ENCODE measurements at regions not wholly inside any gene's neighbourhood (a gene's known extent, or its start where the extent isn't known, plus 50 kb on each side); places are given as distances from the start of the nearest gene placed in this dataset.
"Not testable (repeated sequence)": the region's sequence is repeated elsewhere in the genome, so short reads cannot be mapped to it uniquely, and the experiment has no call there.

DNA sequence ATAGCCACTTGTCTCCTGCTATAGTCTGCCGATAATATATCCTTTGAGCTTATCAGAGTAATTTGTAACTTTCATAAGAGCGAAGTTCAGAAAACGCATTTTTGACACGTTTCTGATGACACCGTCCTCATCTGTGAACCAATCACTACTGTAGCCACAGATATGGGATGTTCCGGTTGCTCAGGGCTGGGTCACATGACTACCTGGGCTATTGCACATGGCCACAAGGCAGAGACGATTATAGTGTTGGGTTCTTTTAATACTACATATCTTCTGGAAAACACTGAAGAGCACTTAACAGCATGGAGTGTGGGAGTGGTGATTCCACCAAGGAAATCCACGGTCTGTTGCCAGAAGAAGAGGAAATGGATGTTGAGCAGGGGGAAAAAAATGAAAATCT lies 115.0 kb upstream of the ADRA1B start:
- no peaks in the 10 kb centered on the region for H3K4me1 ChIP-seq (ENCODE audit: insufficient read depth, poor library complexity, severe bottlenecking)
- ATAC-seq (ENCODE audit: low read depth), result no peak

DNA sequence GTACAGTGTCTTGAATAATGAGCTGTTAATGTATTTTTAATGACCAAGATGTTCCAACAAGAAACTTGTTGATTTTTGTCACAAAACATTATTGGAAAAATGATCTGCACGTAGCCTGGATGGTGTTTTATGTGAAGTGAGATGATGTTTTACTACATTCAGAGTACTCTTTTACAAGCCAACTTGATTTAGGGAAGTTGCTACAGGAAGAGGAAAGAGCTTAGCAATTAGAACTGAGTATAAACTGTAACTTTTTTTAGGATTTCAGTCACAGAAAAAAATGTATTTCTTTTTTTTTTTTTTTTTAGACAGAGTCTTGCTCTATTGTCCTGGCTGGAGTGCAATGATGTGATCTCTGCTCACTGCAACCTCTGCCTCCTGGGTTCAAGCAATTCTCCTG lies 113.6 kb upstream of the ADRA1B start:
- no peak for ATAC-seq (ENCODE audit: low read depth)
- no peak overlapping the region for H3K27ac ChIP-seq (ENCODE audit: poor library complexity, severe bottlenecking)
- no peak for DNase-seq (ENCODE audit: low spot score)
- no peaks in the 10 kb centered on the region for H3K27me3 ChIP-seq (ENCODE audit: insufficient read depth, poor library complexity, severe bottlenecking)
- TF ChIP-seq, protein P1, sequence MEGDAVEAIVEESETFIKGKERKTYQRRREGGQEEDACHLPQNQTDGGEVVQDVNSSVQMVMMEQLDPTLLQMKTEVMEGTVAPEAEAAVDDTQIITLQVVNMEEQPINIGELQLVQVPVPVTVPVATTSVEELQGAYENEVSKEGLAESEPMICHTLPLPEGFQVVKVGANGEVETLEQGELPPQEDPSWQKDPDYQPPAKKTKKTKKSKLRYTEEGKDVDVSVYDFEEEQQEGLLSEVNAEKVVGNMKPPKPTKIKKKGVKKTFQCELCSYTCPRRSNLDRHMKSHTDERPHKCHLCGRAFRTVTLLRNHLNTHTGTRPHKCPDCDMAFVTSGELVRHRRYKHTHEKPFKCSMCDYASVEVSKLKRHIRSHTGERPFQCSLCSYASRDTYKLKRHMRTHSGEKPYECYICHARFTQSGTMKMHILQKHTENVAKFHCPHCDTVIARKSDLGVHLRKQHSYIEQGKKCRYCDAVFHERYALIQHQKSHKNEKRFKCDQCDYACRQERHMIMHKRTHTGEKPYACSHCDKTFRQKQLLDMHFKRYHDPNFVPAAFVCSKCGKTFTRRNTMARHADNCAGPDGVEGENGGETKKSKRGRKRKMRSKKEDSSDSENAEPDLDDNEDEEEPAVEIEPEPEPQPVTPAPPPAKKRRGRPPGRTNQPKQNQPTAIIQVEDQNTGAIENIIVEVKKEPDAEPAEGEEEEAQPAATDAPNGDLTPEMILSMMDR (IDR thresholded peaks at IDR 0.05; ENCODE audit: poor library complexity, severe bottlenecking), result no peak
- no peak overlapping the region for H3K4me3 ChIP-seq (ENCODE audit: severe bottlenecking)
- no peaks in the 10 kb centered on the region for H3K9me3 ChIP-seq (ENCODE audit: severe bottlenecking)
- no peaks in the 10 kb centered on the region for H3K4me1 ChIP-seq (ENCODE audit: insufficient read depth, poor library complexity, severe bottlenecking)
- H3K36me3 ChIP-seq (ENCODE audit: low read depth), result no peaks in the 10 kb centered on the region

More for the DNA sequence above, 115.0 kb upstream of the ADRA1B start:
- DNase-seq (ENCODE audit: low spot score), result no peak
- Histone ChIP-seq H3K4me3 (ENCODE audit: severe bottlenecking) (no peak overlapping the region), H3K27ac (ENCODE audit: poor library complexity, severe bottlenecking) (no peak overlapping the region), H3K27me3 (ENCODE audit: insufficient read depth, poor library complexity, severe bottlenecking) (no peaks in the 10 kb centered on the region), H3K36me3 (ENCODE audit: low read depth) (no peaks in the 10 kb centered on the region), H3K9me3 (ENCODE audit: severe bottlenecking) (no peaks in the 10 kb centered on the region)
- TF ChIP-seq, protein P1 (IDR thresholded peaks at IDR 0.05; ENCODE audit: poor library complexity, severe bottlenecking), result no peak

DNA sequence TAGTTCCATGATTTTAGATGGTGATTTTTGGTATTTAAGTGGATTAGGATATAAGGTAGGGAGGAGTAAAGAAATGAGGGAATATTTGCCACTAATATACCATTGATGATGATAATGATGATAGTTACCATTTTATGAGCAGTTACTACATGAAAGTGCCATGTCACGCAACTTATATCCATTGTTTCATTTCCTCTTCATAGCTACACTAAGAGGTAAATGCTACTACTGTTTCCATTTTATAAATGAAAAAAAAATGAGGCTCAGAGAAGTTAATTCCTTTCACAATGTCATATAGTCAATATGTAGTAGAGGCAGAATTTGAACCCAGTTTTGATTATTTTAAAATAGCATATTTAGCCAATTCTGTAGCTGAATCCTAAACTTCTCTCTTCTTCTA lies 112.2 kb upstream of the ADRA1B start:
- Histone ChIP-seq H3K36me3 (ENCODE audit: low read depth) (no peaks in the 10 kb centered on the region), H3K4me1 (ENCODE audit: insufficient read depth, poor library complexity, severe bottlenecking) (no peaks in the 10 kb centered on the region), H3K9me3 (ENCODE audit: severe bottlenecking) (no peaks in the 10 kb centered on the region), H3K4me3 (ENCODE audit: severe bottlenecking) (no peak overlapping the region), H3K27ac (ENCODE audit: poor library complexity, severe bottlenecking) (no peak overlapping the region), H3K27me3 (ENCODE audit: insufficient read depth, poor library complexity, severe bottlenecking) (no peaks in the 10 kb centered on the region)
- no peak for DNase-seq (ENCODE audit: low spot score)
- ATAC-seq (ENCODE audit: low read depth), result no peak
- TF ChIP-seq, protein P1 (IDR thresholded peaks at IDR 0.05; ENCODE audit: poor library complexity, severe bottlenecking), result no peak

DNA sequence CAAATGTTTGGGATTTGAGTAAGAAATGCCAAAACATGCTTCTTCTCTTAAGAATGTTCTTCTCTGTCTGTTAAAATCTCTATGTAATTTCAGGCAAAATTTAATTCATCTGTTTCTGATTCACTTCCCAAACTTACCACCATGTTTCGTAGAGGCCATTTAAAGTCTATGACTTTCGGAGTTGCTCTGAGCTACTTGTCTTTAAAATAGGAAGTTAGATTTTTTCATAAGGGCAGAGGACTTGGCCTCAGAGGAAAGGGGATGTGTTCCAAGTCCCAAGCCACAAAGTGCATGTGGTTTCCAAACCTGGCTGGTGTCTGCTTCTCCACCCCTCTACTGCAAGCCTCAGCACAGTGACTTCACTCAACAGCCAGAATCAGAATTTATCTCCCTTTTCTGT lies 111.3 kb upstream of the ADRA1B start:
- H3K9me3 ChIP-seq (ENCODE audit: severe bottlenecking), result no peaks in the 10 kb centered on the region
- no peak overlapping the region for H3K27ac ChIP-seq (ENCODE audit: poor library complexity, severe bottlenecking)
- H3K4me3 ChIP-seq (ENCODE audit: severe bottlenecking), result no peak overlapping the region
- TF ChIP-seq, protein P1 (IDR thresholded peaks at IDR 0.05; ENCODE audit: poor library complexity, severe bottlenecking), result no peak
- DNase-seq (ENCODE audit: low spot score) (no peak), ATAC-seq (ENCODE audit: low read depth) (no peak)
- H3K27me3 ChIP-seq (ENCODE audit: insufficient read depth, poor library complexity, severe bottlenecking), result no peaks in the 10 kb centered on the region
- no peaks in the 10 kb centered on the region for H3K36me3 ChIP-seq (ENCODE audit: low read depth)
- H3K4me1 ChIP-seq (ENCODE audit: insufficient read depth, poor library complexity, severe bottlenecking), result no peaks in the 10 kb centered on the region

DNA sequence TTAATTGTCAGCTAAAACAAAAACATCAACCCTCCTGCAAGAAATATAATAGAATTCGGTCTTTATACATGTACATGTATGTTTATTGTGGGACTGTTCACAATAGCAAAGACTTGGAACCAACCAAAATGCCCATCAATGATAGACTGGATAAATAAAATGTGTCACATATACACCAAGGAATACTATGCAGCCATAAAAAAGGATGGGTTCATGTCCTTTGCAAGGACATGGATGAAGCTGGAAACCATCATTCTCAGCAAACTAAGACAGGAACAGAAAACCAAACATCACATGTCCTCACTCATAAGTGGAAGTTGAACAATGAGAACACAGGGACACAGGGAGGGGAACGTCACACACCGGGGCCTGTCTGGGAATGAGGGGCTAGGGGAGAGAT lies 109.1 kb upstream of the ADRA1B start:
- H3K4me1 ChIP-seq (ENCODE audit: insufficient read depth, poor library complexity, severe bottlenecking); H3K4me3 ChIP-seq (ENCODE audit: severe bottlenecking); ATAC-seq (ENCODE audit: low read depth); H3K9me3 ChIP-seq (ENCODE audit: severe bottlenecking); H3K27me3 ChIP-seq (ENCODE audit: insufficient read depth, poor library complexity, severe bottlenecking); H3K36me3 ChIP-seq (ENCODE audit: low read depth); DNase-seq (ENCODE audit: low spot score); H3K27ac ChIP-seq (ENCODE audit: poor library complexity, severe bottlenecking): not testable (repeated sequence)
